ENCODE measurements at regions not wholly inside any gene's neighbourhood (a gene's known extent, or its start where the extent isn't known, plus 50 kb on each side); places are given as distances from the start of the nearest gene placed in this dataset.

DNA sequence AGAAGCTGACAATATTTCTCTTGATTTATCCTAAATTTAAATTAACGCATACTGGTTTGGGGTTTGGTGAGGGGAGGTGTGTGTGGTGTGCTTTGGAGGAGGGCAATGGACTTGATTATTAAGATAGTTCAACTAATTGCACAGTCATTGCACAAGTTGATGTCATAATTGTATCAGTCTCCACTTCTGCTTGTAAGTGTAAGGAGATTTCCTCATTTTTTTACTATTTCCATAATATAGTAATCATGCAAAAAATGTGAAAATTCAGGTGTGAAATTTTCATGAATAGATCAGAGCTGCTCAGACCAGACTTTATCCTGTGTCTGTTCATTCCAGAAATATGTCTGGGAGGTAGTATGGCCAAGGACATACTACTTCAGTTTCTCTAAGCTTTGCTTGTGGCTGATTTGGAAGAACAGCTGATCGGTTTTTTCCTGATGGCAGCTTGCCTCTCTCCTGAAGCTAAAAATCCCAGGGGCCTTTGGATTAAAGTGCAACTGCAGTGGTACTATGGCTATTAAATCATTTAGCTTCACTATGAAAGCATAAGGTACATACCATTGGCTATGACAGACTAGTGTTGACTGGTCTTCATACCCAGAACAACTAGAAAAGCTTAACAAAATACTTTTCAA is 201.8 kb upstream of the MIR17HG start:
- TF ChIP-seq, protein P1, sequence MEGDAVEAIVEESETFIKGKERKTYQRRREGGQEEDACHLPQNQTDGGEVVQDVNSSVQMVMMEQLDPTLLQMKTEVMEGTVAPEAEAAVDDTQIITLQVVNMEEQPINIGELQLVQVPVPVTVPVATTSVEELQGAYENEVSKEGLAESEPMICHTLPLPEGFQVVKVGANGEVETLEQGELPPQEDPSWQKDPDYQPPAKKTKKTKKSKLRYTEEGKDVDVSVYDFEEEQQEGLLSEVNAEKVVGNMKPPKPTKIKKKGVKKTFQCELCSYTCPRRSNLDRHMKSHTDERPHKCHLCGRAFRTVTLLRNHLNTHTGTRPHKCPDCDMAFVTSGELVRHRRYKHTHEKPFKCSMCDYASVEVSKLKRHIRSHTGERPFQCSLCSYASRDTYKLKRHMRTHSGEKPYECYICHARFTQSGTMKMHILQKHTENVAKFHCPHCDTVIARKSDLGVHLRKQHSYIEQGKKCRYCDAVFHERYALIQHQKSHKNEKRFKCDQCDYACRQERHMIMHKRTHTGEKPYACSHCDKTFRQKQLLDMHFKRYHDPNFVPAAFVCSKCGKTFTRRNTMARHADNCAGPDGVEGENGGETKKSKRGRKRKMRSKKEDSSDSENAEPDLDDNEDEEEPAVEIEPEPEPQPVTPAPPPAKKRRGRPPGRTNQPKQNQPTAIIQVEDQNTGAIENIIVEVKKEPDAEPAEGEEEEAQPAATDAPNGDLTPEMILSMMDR (IDR thresholded peaks at IDR 0.05; ENCODE audit: low read length, missing control alignments) = no peak
- H3K4me3 ChIP-seq (replicated peaks; ENCODE audit: low read depth, low read length) = no peak overlapping the region
- DNase-seq (ENCODE audit: low read depth) = no peak

- H3K4me3 ChIP-seq (replicated peaks; ENCODE audit: low read depth, low read length) = no peak overlapping the region
- no peak for DNase-seq (ENCODE audit: low read depth)
- TF ChIP-seq, protein P1 (IDR thresholded peaks at IDR 0.05; ENCODE audit: low read length, missing control alignments) = no peak
Measured at GRCh38 chr13:91146601-91147000, 200.9 kb upstream of the MIR17HG start.

GRCh38 chr13:91148098-91148497 is 199.4 kb upstream of the MIR17HG start:
- TF ChIP-seq, protein P1 (IDR thresholded peaks at IDR 0.05; ENCODE audit: low read length, missing control alignments) = no peak
- DNase-seq (ENCODE audit: low read depth) = no peak
- H3K4me3 ChIP-seq (replicated peaks; ENCODE audit: low read depth, low read length) = no peak overlapping the region

- TF ChIP-seq, protein P1 (IDR thresholded peaks at IDR 0.05; ENCODE audit: low read length, missing control alignments) = no peak
Measured at GRCh38 chr13:91151921-91152320, 195.6 kb upstream of the MIR17HG start.

DNA sequence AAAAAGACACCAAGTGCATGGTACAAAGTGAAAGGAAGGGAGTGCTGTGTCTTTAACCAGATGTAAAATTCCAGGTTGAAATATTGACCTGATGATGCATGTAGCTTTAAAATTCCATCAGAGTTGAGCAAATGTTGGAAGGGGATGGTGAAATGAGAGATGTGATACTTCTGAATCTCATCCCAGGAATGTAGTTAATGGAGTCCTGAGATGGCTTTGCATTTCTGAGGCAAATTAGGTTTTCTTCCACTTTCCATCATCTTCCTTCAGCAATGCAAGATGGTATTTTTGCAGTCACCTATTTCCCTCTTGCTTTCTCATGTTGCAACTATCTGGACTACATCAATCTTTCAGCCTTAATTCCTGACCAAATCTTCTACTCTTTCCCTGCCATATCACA is 194.1 kb upstream of the MIR17HG start:
- no peak overlapping the region for H3K4me3 ChIP-seq (replicated peaks; ENCODE audit: low read depth, low read length)
- TF ChIP-seq, protein P1 (IDR thresholded peaks at IDR 0.05; ENCODE audit: low read length, missing control alignments) = no peak
- no peak for DNase-seq (ENCODE audit: low read depth)

More at GRCh38 chr13:91151921-91152320, 195.6 kb upstream of the MIR17HG start:
- no peak for DNase-seq (ENCODE audit: low read depth)
- no peak overlapping the region for H3K4me3 ChIP-seq (replicated peaks; ENCODE audit: low read depth, low read length)

GRCh38 chr13:91154558-91155353 is 192.7 kb upstream of the MIR17HG start:
- TF ChIP-seq, protein P1 (IDR thresholded peaks at IDR 0.05; ENCODE audit: low read length, missing control alignments) = no peak
- no peak for DNase-seq (ENCODE audit: low read depth)
- no peak overlapping the region for H3K4me3 ChIP-seq (replicated peaks; ENCODE audit: low read depth, low read length)
